OCI-LY7 (cell line): ENCODE measurements at regions not wholly inside any gene's neighbourhood (a gene's known extent, or its start where the extent isn't known, plus 50 kb on each side); places are given as distances from the start of the nearest gene placed in this dataset.

ENCODE experiments used
- BruUV-seq: library from RNA; stranded (reverse); fragments of 400-500 nt; replicated peaks from 2 replicates; lab custom pipeline; 2021; lab: Mats Ljungman, UMichigan
- CTCF ChIA-PET: fragments of 300-600 bp; sonication (Branson Sonifier 250); formaldehyde crosslinking; loops from one replicate; lab custom pipeline; 2022; ENCODE audit warnings: antibody characterized with exemption; ENCODE audit not compliant: unreplicated experiment; lab: Charles Lee
- POLR2A ChIA-PET: fragments of 300-600 bp; sonication (Branson Sonifier 250); formaldehyde crosslinking; loops from one replicate; lab custom pipeline; 2022; ENCODE audit warnings: antibody characterized with exemption; lab: Charles Lee
- DNase-seq: peaks from one replicate; pipeline ENCODE4 v3.0.0-alpha.2; 2015; ENCODE audit warnings: low spot score
- H2AFZ ChIP-seq: fragments of 200-600 bp; sonication (generic), shearing (Covaris generic); 2 replicates; pipeline ENCODE4 v1.6.1; 2014; ENCODE audit warnings: mild to moderate bottlenecking, antibody characterized with exemption, low read length, moderate library complexity
- H3K27ac ChIP-seq: fragments of 200-600 bp; sonication (generic); 2 replicates; pipeline ENCODE4 v1.5.1; 2014; ENCODE audit warnings: mixed run types, low read depth, mild to moderate bottlenecking, moderate library complexity, low read length, inconsistent platforms; ENCODE audit not compliant: poor library complexity, severe bottlenecking
- H3K36me3 ChIP-seq: fragments of 200-600 bp; sonication (generic); 2 replicates; pipeline ENCODE4 v1.6.1; 2014; ENCODE audit warnings: mild to moderate bottlenecking, antibody characterized with exemption, low read length, moderate library complexity, mixed read lengths; ENCODE audit not compliant: insufficient read depth
- H3K4me1 ChIP-seq: fragments of 200-600 bp; sonication (generic); 2 replicates; pipeline ENCODE4 v1.5.1; 2014; ENCODE audit warnings: mild to moderate bottlenecking, low read length; ENCODE audit not compliant: insufficient read depth, poor library complexity, severe bottlenecking
- H3K4me2 ChIP-seq: fragments of 200-600 bp; sonication (generic); 2 replicates; pipeline ENCODE4 v1.6.1; 2014; ENCODE audit warnings: mild to moderate bottlenecking, low read length
- H3K4me3 ChIP-seq: fragments of 200-600 bp; sonication (generic); 2 replicates; pipeline ENCODE4 v1.5.1; 2014; ENCODE audit warnings: mild to moderate bottlenecking, low read depth, low read length; ENCODE audit not compliant: poor library complexity, severe bottlenecking
- H3K79me2 ChIP-seq: fragments of 200-600 bp; sonication (generic); 2 replicates; pipeline ENCODE4 v1.6.1; 2016; ENCODE audit warnings: low read depth, mild to moderate bottlenecking, low read length, moderate library complexity, mixed read lengths; ENCODE audit not compliant: insufficient read depth
- H3K9me2 ChIP-seq: fragments of 200-600 bp; sonication (generic); 2 replicates; pipeline ENCODE4 v1.6.1; 2016; ENCODE audit warnings: mild to moderate bottlenecking, low read length, mixed read lengths; ENCODE audit not compliant: insufficient read depth
- H3K9me3 ChIP-seq: fragments of 200-600 bp; sonication (generic); 2 replicates; pipeline ENCODE4 v1.6.1; 2014; ENCODE audit warnings: mild to moderate bottlenecking, mixed run types, low read length, mixed read lengths
- H4K20me1 ChIP-seq: fragments of 200-600 bp; sonication (generic); 2 replicates; pipeline ENCODE4 v1.6.1; 2014; ENCODE audit warnings: mild to moderate bottlenecking, antibody characterized with exemption, low read length, moderate library complexity, mixed read lengths; ENCODE audit not compliant: insufficient read depth
- EZH2phosphoT487 ChIP-seq: fragments of 200-600 bp; sonication (generic); IDR thresholded peaks from 2 replicates; pipeline ENCODE4 v1.6.1; 2018; ENCODE audit warnings: low read depth, borderline replicate concordance, mild to moderate bottlenecking, mixed run types, antibody characterized with exemption, low read length, moderate library complexity, mixed read lengths
- intact Hi-C: fragments of 100-400 bp; cut with micrococcal nuclease; formaldehyde crosslinking; loops from one replicate; pipeline ENCODE4 v1.10.0; 2022; ENCODE audit not compliant: unreplicated experiment
- TF ChIP-seq, protein P1 (sequence below): fragments of 200-600 bp; sonication (generic); conservative IDR thresholded peaks from 2 replicates; pipeline ENCODE4 v1.5.1; 2014; ENCODE audit warnings: mild to moderate bottlenecking, antibody characterized with exemption, low read length, moderate library complexity, mixed read lengths

DNA sequence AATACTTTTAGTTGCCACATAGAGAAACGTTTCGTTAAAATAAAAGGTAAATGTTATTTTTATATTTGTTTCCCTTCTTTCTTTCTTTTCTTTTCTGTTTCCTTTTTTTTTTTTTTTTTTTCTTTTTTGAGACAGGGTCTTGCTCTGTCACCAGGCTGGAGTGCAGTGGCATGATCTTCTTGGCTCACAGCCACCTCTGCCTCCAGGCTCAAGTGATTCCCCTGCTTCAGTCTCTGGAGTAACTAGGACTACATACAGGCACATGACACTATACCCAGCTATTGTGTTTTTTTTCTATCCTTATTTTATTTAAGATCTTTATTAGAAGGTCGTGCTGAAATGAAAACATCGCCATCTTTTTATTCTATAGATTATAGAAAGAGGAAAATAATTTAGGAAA, 661.8 kb upstream of the MBL2 start:
- no TSS peak for BruUV-seq
- POLR2A ChIA-PET: no interaction called here

DNA sequence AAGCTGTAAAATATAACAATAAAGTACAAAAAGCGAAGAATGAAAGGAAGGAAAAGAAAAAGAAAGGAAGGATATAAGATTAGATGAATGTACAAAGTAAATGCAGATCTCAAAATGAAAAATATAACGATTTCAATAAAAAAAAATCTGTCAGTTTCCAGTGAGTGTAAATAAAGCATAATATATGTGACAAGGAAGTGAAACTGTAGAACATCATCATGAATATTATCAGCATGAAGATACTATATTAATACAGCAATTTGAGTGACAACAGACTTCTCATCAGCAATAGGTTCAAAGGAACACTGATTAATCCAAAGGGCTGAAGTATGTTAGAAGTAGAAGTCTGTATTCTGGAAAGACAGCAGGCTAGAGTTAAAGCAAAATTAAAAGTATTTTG, 659.5 kb upstream of the MBL2 start:
- Histone ChIP-seq H3K79me2 (no peaks in the 10 kb centered on the region), H3K4me3 (no peak overlapping the region), H3K9me2 (no peaks in the 10 kb centered on the region), H3K4me2 (no peak overlapping the region), H2AFZ (no peak overlapping the region), H3K9me3 (no peaks in the 10 kb centered on the region), H3K4me1 (no peaks in the 10 kb centered on the region), H3K27ac (no peak overlapping the region), H4K20me1 (no peaks in the 10 kb centered on the region), H3K36me3 (no peaks in the 10 kb centered on the region)
- intact Hi-C loops: no loop called here
- CTCF ChIA-PET: no interaction called here
- POLR2A ChIA-PET: interaction anchor here (0.6 kb wide), 1 partner anchor 17 kb away, joined by 3 read pairs; no protein-coding TSS in a partner anchor
- TF ChIP-seq EZH2phosphoT487: no peak
- TF ChIP-seq, protein P1, sequence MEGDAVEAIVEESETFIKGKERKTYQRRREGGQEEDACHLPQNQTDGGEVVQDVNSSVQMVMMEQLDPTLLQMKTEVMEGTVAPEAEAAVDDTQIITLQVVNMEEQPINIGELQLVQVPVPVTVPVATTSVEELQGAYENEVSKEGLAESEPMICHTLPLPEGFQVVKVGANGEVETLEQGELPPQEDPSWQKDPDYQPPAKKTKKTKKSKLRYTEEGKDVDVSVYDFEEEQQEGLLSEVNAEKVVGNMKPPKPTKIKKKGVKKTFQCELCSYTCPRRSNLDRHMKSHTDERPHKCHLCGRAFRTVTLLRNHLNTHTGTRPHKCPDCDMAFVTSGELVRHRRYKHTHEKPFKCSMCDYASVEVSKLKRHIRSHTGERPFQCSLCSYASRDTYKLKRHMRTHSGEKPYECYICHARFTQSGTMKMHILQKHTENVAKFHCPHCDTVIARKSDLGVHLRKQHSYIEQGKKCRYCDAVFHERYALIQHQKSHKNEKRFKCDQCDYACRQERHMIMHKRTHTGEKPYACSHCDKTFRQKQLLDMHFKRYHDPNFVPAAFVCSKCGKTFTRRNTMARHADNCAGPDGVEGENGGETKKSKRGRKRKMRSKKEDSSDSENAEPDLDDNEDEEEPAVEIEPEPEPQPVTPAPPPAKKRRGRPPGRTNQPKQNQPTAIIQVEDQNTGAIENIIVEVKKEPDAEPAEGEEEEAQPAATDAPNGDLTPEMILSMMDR: no peak
- no peak for DNase-seq
- BruUV-seq: no TSS peak

More for the DNA sequence above, 661.8 kb upstream of the MBL2 start:
- TF ChIP-seq, protein P1: no peak
- no peak for TF ChIP-seq EZH2phosphoT487
- H3K4me3 ChIP-seq: no peak overlapping the region
- H3K9me2 ChIP-seq: no peaks in the 10 kb centered on the region
- no peaks in the 10 kb centered on the region for H3K79me2 ChIP-seq
- CTCF ChIA-PET: no interaction called here
- no peaks in the 10 kb centered on the region for H4K20me1 ChIP-seq
- no peak overlapping the region for H3K4me2 ChIP-seq
- H3K36me3 ChIP-seq: no peaks in the 10 kb centered on the region
- H3K9me3 ChIP-seq: no peaks in the 10 kb centered on the region
- intact Hi-C loops: no loop called here
- DNase-seq: no peak
- no peak overlapping the region for H2AFZ ChIP-seq
- H3K4me1 ChIP-seq: no peaks in the 10 kb centered on the region
- no peak overlapping the region for H3K27ac ChIP-seq

DNA sequence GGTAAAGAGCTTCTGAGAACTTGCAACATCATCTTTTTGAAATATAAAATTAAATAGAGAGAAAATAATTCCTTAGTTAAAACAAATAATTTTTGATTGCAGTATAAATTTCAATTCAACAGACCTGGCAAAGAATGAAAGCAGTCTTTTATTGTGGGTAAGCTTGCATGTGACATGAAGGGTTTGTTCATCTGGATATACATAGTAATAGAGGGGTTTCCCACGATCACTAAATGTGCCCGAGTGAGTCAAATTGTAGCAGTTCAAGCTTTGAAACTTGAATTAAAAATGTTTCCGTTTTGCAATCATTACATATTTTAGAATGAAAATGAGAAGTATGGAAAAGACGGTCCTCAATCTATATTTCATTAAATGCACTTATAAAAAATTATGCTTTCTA, 658.4 kb upstream of the MBL2 start:
- CTCF ChIA-PET: no interaction called here

More for the DNA sequence above, 658.4 kb upstream of the MBL2 start:
- POLR2A ChIA-PET: no interaction called here
- no peaks in the 10 kb centered on the region for H3K36me3 ChIP-seq
- no peaks in the 10 kb centered on the region for H3K4me1 ChIP-seq
- no peak for DNase-seq
- no peak overlapping the region for H2AFZ ChIP-seq
- H4K20me1 ChIP-seq: no peaks in the 10 kb centered on the region
- H3K9me2 ChIP-seq: no peaks in the 10 kb centered on the region
- no peak overlapping the region for H3K27ac ChIP-seq
- H3K79me2 ChIP-seq: no peaks in the 10 kb centered on the region
- BruUV-seq: no TSS peak
- no peak overlapping the region for H3K4me3 ChIP-seq
- H3K4me2 ChIP-seq: no peak overlapping the region
- TF ChIP-seq, protein P1: no peak
- no peak for TF ChIP-seq EZH2phosphoT487
- no peaks in the 10 kb centered on the region for H3K9me3 ChIP-seq
- intact Hi-C loops: no loop called here
